GM21786 (cell line): ENCODE measurements at regions not wholly inside any gene's neighbourhood (a gene's known extent, or its start where the extent isn't known, plus 50 kb on each side); places are given as distances from the start of the nearest gene placed in this dataset.

ENCODE experiments used
- ATAC-seq: cut with Tn5 transposase; IDR thresholded peaks from one replicate; pipeline ENCODE4 v1.9.1; 2021; ENCODE audit not compliant: unreplicated experiment

GRCh38 chr18:38940475-38940862 is 1374.9 kb upstream of the CELF4 start:
- ATAC-seq: peak; percentile 19

GRCh38 chr18:38933910-38934510 is 1368.4 kb upstream of the CELF4 start:
- peak; percentile 82 for ATAC-seq

- no peak for ATAC-seq
These were observed 1367.7 kb upstream of the CELF4 start for GRCh38 chr18:38933322-38933721.

- ATAC-seq: peak; percentile 46
These were observed 1367.2 kb upstream of the CELF4 start for GRCh38 chr18:38932752-38933151.

- no peak for ATAC-seq
These were observed 1366.1 kb upstream of the CELF4 start for GRCh38 chr18:38931754-38932050.

- ATAC-seq: no peak
These were observed 1365.5 kb upstream of the CELF4 start for GRCh38 chr18:38930881-38931753.

GRCh38 chr18:38923540-38923939 is 1357.9 kb upstream of the CELF4 start:
- ATAC-seq: no peak

GRCh38 chr18:38923126-38923525 is 1357.5 kb upstream of the CELF4 start:
- no peak for ATAC-seq

- ATAC-seq: no peak
These were observed 1344.4 kb upstream of the CELF4 start for GRCh38 chr18:38909972-38910371.

- no peak for ATAC-seq
These were observed 1337.2 kb upstream of the CELF4 start for GRCh38 chr18:38902796-38903195.

- no peak for ATAC-seq
These were observed 1334.8 kb upstream of the CELF4 start for GRCh38 chr18:38900445-38900844.

- ATAC-seq: no peak
These were observed 1334.4 kb upstream of the CELF4 start for GRCh38 chr18:38900031-38900430.

GRCh38 chr18:38899252-38899651 is 1333.7 kb upstream of the CELF4 start:
- ATAC-seq: no peak

GRCh38 chr18:38898167-38898566 is 1332.6 kb upstream of the CELF4 start:
- no peak for ATAC-seq

GRCh38 chr18:38895560-38895959 is 1330.0 kb upstream of the CELF4 start:
- ATAC-seq: no peak

- ATAC-seq: no peak
These were observed 1322.0 kb upstream of the CELF4 start for GRCh38 chr18:38887671-38888020.

GRCh38 chr18:38886861-38887670 is 1321.5 kb upstream of the CELF4 start:
- no peak for ATAC-seq

GRCh38 chr18:38886235-38886634 is 1320.6 kb upstream of the CELF4 start:
- no peak for ATAC-seq

GRCh38 chr18:38884050-38884449 is 1318.5 kb upstream of the CELF4 start:
- no peak for ATAC-seq

- no peak for ATAC-seq
These were observed 1317.5 kb upstream of the CELF4 start for GRCh38 chr18:38883111-38883510.

GRCh38 chr18:38879871-38880270 is 1314.3 kb upstream of the CELF4 start:
- no peak for ATAC-seq

GRCh38 chr18:38872342-38872741 is 1306.7 kb upstream of the CELF4 start:
- no peak for ATAC-seq
